Ovary (tissue), 7 donors: ENCODE measurements at regions not wholly inside any gene's neighbourhood (a gene's known extent, or its start where the extent isn't known, plus 50 kb on each side); places are given as distances from the start of the nearest gene placed in this dataset.

Source experiments
- DNase-seq, 5 donors: peaks; one replicate each; pipeline ENCODE4 v3.0.0-alpha.2; 2019 to 2020
- H3K27ac ChIP-seq, 2 donors: fragments of 200-600 bp; one replicate each; pipeline versions ENCODE4 v1.5.1 to v1.8.0; 2019 to 2022
- H3K27me3 ChIP-seq: fragments of 200-600 bp; one replicate; pipeline ENCODE4 v1.8.0; 2022
- H3K36me3 ChIP-seq: fragments of 200-600 bp; sonication (generic); one replicate; pipeline ENCODE4 v1.5.1; 2019
- H3K4me1 ChIP-seq: one replicate; pipeline ENCODE4 v1.8.1; 2013; ENCODE audit warnings: mild to moderate bottlenecking, moderate library complexity; ENCODE audit not compliant: insufficient read depth
- H3K4me3 ChIP-seq: fragments of 200-600 bp; sonication (generic); one replicate; pipeline ENCODE4 v1.5.1; 2017
- H3K9me3 ChIP-seq, 2 donors: fragments of 200-600 bp in 1 of 2; sonication (generic) in 1 of 2; one replicate each; pipeline versions ENCODE4 v1.5.1 to v1.8.1; 2013 to 2019; ENCODE audit warnings: mild to moderate bottlenecking in 1 of 2, moderate library complexity in 1 of 2
- CTCF ChIP-seq, 3 donors: fragments of 450-650 bp in 2 of 3; fragments of 200-600 bp in 1 of 3; IDR thresholded peaks; one replicate each; pipeline versions ENCODE4 v1.5.1 to v1.8.0; 2016 to 2022; ENCODE audit warnings: antibody characterized with exemption in 3 of 3, mild to moderate bottlenecking in 1 of 3
- EP300 ChIP-seq: sonication (generic); formaldehyde crosslinking; IDR thresholded peaks from one replicate; pipeline ENCODE4 v1.6.1; 2017; ENCODE audit warnings: antibody characterized with exemption
- POLR2A ChIP-seq: fragments of 450-650 bp; IDR thresholded peaks from one replicate; pipeline ENCODE4 v1.6.1; 2017; ENCODE audit warnings: antibody characterized with exemption, mild to moderate bottlenecking, moderate library complexity
- WGBS, 3 donors: extraction: QIAGEN DNeasy Blood & Tissue Kit in 1 of 3; methylation state at CpG; one replicate each; pipeline versions ENCODE4 v1.1.5 to v1.1.7; 2013 to 2017; 5-methylcytosine and 5-hydroxymethylcytosine counted together
- intact Hi-C, 4 donors: fragments of 100-400 bp; cut with DNase I; formaldehyde crosslinking; loops; one replicate each; pipeline versions ENCODE4 v1.11.0 to v1.15.1; 2022 to 2023
- donor health status: DM: no; HTN: no; CAD: no; lungs with moderate emphysema.
- donor health status: DM: no; HTN: no; CAD: no.
- donor health status: Bipolar disorder and iron deficiency.
- donor health status: DM: no; HTN: no; CAD: no.
- donor health status: DM: yes; HTN: yes; CAD: no.

- H3K27me3 ChIP-seq: no peaks in the 10 kb centered on the region
- H3K4me3 ChIP-seq: no peak overlapping the region
- TF ChIP-seq POLR2A (no peak), CTCF (IDR thresholded peaks at IDR 0.05) (no peak), EP300 (no peak)
- 0 to 22% (median 7%) methylated on average over 1 of the region's 1 CpG for WGBS, 3 donors
- no peak overlapping the region for H3K27ac ChIP-seq
- no peaks in the 10 kb centered on the region for H3K36me3 ChIP-seq
- no peaks in the 10 kb centered on the region for H3K9me3 ChIP-seq
- H3K4me1 ChIP-seq: no peaks in the 10 kb centered on the region
- no peak for DNase-seq
- intact Hi-C loops: no loop called here
Observed at GRCh38 chr12:84336231-84336630, 576.4 kb downstream of the SLC6A15 start.

GRCh38 chr12:84329938-84330337 lies 582.7 kb downstream of the SLC6A15 start:
- DNase-seq: no peak
- no peak for TF ChIP-seq EP300
- no peak for TF ChIP-seq CTCF (IDR thresholded peaks at IDR 0.05)
- no peak for TF ChIP-seq POLR2A
- Histone ChIP-seq H3K27ac (no peak overlapping the region), H3K4me3 (no peak overlapping the region), H3K4me1 (no peaks in the 10 kb centered on the region), H3K36me3 (no peaks in the 10 kb centered on the region), H3K27me3 (peaks cover 3% of the 10 kb centered on the region), H3K9me3 (no peaks in the 10 kb centered on the region)
- intact Hi-C loops: no loop called here
- 54 to 62% (median 57%) methylated on average over 2 of the region's 2 CpGs for WGBS, 3 donors

- intact Hi-C loops: no loop called here
Observed at GRCh38 chr12:84315926-84316325, 596.7 kb downstream of the SLC6A15 start.

GRCh38 chr12:84313323-84313675 lies 599.3 kb downstream of the SLC6A15 start:
- H3K36me3 ChIP-seq: no peaks in the 10 kb centered on the region
- intact Hi-C loops: no loop called here
- TF ChIP-seq CTCF (IDR thresholded peaks at IDR 0.05) (no peak), POLR2A (no peak), EP300 (no peak)
- H3K9me3 ChIP-seq: no peaks in the 10 kb centered on the region
- H3K27me3 ChIP-seq: no peaks in the 10 kb centered on the region
- no peak overlapping the region for H3K4me3 ChIP-seq
- DNase-seq: no peak
- H3K4me1 ChIP-seq: no peaks in the 10 kb centered on the region
- H3K27ac ChIP-seq: no peak overlapping the region

More at GRCh38 chr12:84315926-84316325, 596.7 kb downstream of the SLC6A15 start:
- H3K4me1 ChIP-seq: no peaks in the 10 kb centered on the region
- no peaks in the 10 kb centered on the region for H3K36me3 ChIP-seq
- no peaks in the 10 kb centered on the region for H3K27me3 ChIP-seq
- TF ChIP-seq POLR2A (no peak), EP300 (no peak), CTCF (IDR thresholded peaks at IDR 0.05) (no peak)
- DNase-seq: no peak
- no peak overlapping the region for H3K4me3 ChIP-seq
- no peaks in the 10 kb centered on the region for H3K9me3 ChIP-seq
- no peak overlapping the region for H3K27ac ChIP-seq
- 30 to 38% (median 35%) methylated on average over 1 of the region's 1 CpG for WGBS, 3 donors

GRCh38 chr12:84308211-84308610 lies 604.4 kb downstream of the SLC6A15 start:
- Histone ChIP-seq H3K36me3 (no peaks in the 10 kb centered on the region), H3K4me3 (no peak overlapping the region), H3K27me3 (no peaks in the 10 kb centered on the region), H3K9me3 (no peaks in the 10 kb centered on the region), H3K27ac (no peak overlapping the region), H3K4me1 (no peaks in the 10 kb centered on the region)
- intact Hi-C loops: no loop called here
- TF ChIP-seq EP300 (no peak), CTCF (IDR thresholded peaks at IDR 0.05) (no peak), POLR2A (no peak)
- DNase-seq: no peak
- WGBS, 3 donors: 62 to 76% (median 75%) methylated on average over 1 of the region's 1 CpG
